ENCODE measurements at regions not wholly inside any gene's neighbourhood (a gene's known extent, or its start where the extent isn't known, plus 50 kb on each side); places are given as distances from the start of the nearest gene placed in this dataset.

DNA sequence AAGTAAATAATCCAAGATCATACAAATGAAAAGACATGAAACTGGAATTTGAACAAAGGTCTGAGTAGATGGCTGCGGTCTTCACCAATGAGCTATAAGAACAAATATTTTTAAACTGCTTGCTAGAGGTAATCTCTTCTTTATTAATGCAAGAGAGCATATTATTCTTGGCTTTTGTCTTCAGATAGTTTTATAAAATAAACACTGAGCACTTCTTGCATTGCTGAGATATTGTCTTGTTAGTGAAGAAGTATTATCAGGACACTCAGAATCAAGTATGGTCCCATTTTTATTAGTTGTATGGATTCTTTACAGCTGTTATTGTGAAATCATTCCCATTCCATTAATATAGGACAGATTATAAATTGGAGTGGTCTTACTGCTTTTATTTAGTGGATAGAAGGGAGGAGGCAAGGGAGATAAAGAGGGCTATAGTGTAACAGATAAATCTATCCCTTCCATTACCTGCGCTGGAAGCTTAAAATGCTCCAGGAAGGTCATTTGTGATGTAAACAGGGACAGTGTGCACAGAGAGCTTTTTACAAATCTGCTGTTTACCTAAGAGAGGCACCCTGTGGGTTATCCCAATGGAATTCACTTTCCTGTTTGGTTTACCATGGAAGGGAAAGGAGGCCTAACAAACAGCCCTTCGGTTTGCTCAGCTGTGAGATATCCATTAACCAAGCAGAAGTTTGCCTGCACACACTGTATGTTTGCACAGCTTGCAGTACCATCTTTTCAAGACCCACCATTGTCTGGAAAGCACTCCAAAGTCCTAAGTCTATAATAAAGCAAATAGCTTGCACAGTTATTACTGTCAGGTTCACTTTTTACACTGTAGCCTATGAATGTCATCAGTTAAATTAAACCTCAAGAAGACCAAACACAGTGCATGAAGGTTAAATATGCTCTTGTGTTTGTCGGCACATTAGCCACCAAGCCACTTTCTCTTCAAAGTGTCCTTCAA lies 347.7 kb upstream of the TGFBR2 start:
- 55% methylated on average over 4 of the region's 4 CpGs; no CpG with 5 or more reads in 1 of the 2 experiments for WGBS, 2 experiments (ENCODE audit: extremely low coverage in 1 of 2, insufficient coverage in 1 of 2, insufficient read length in 1 of 2, insufficient replicate concordance in 2 of 2, low coverage in 1 of 2, low lambda C conversion rate in 2 of 2, missing lambda C conversion rate in 1 of 2)
- Histone ChIP-seq H2BK15ac (ENCODE audit: low read length) (no peak overlapping the region), H3K9me3 (ENCODE audit: insufficient read depth in 2 of 2, low read depth in 1 of 2, low read length in 1 of 2) (peaks cover 0 to 8% of the 10 kb centered on the region in 2 experiments; a peak in 1 of 4 replicates), H4K20me1 (replicated peaks in 1 of 2; ENCODE audit: control insufficient read depth in 1 of 2, insufficient read depth in 2 of 2, low read length in 2 of 2) (no peaks in the 10 kb centered on the region), H3K4me2 (ENCODE audit: insufficient read depth in 1 of 2, low read depth in 2 of 2, low read length in 2 of 2) (peak overlapping the region; percentile 33 to 38), H3K27me3 (replicated peaks in 1 of 4; ENCODE audit: control insufficient read depth in 3 of 4, extremely low read depth in 1 of 4, insufficient read depth in 3 of 4, low read length in 3 of 4) (no peaks in the 10 kb centered on the region), H2BK20ac (ENCODE audit: low read length) (no peak overlapping the region), H2AK5ac (ENCODE audit: low read depth, low read length) (no peak overlapping the region), H4K8ac (ENCODE audit: extremely low read depth, insufficient read depth, low read length) (no peak overlapping the region), H3K9ac (replicated peaks in 1 of 4; ENCODE audit: extremely low read depth in 1 of 4, low read depth in 3 of 4, low read length in 3 of 4) (no peak overlapping the region), H4K5ac (ENCODE audit: insufficient read length, low read depth, low read length) (peak overlapping the region; percentile 2), H2AFZ (ENCODE audit: low read length) (no peak overlapping the region), H3K14ac (ENCODE audit: insufficient read length) (no peak overlapping the region), H2BK120ac (replicated peaks; ENCODE audit: low read depth, low read length) (no peak overlapping the region), H3K4me1 (replicated peaks in 1 of 4; ENCODE audit: control insufficient read depth in 3 of 4, insufficient read depth in 4 of 4, low read length in 3 of 4) (peaks cover 0 to 11% (median 8%) of the 10 kb centered on the region in 4 experiments; a peak in 4 of 7 replicates), H3K23me2 (ENCODE audit: low read depth, low read length) (no peaks in the 10 kb centered on the region), H3K23ac (ENCODE audit: insufficient read length) (no peak overlapping the region), H2BK5ac (ENCODE audit: low read depth, low read length) (peak overlapping the region; percentile 31; the same call in 1 of the 2 replicates), H2BK12ac (ENCODE audit: low read depth, low read length) (no peak overlapping the region), H3K79me1 (ENCODE audit: low read depth, low read length) (no peaks in the 10 kb centered on the region), H3K4ac (replicated peaks; ENCODE audit: insufficient read length, low read depth, low read length) (no peak overlapping the region), H4K91ac (replicated peaks; ENCODE audit: insufficient read length, low read length) (no peak overlapping the region), H3K36me3 (ENCODE audit: control insufficient read depth in 2 of 4, insufficient read depth in 4 of 4, low read length in 3 of 4) (no peaks in the 10 kb centered on the region), H3K18ac (ENCODE audit: extremely low read depth, low read length) (0 out of 2 replicates have a peak overlapping the region, but pooled peaks have one; percentile 1), H3K79me2 (ENCODE audit: control insufficient read depth in 1 of 2, insufficient read depth in 2 of 2, low read length in 2 of 2) (no peaks in the 10 kb centered on the region), H3K56ac (replicated peaks; ENCODE audit: insufficient read length, low read depth, low read length) (no peak overlapping the region), H3K27ac (ENCODE audit: low read depth, low read length) (peak overlapping the region; percentile 15; the same call in 1 of the 2 replicates), H3K4me3 (ENCODE audit: extremely low read depth in 1 of 4, insufficient read depth in 2 of 4, low read depth in 3 of 4, low read length in 4 of 4) (no peak overlapping the region)
- no peak for DNase-seq (ENCODE audit: low read depth in 1 of 2, low spot score in 2 of 2)
- TF ChIP-seq CEBPB (IDR thresholded peaks at IDR 0.05; ENCODE audit: low read depth, low read length) (0 out of 2 replicates have a peak, but pooled peaks have one; percentile 2), KDM1A (IDR thresholded peaks at IDR 0.05; ENCODE audit: borderline replicate concordance, low read length) (no peak)
- ChIA-PET POLR2A (ENCODE audit: partially characterized antibody) (no interaction called here), CTCF (ENCODE audit: partially characterized antibody) (interaction anchor here (0.8 to 2.2 kb wide), 5 partner anchors 9 to 434 kb away, joined by 3 to 5 read pairs (median 3); no protein-coding TSS in a partner anchor)
- FAIRE-seq = peak; percentile 73
